C4-2B (cell line): ENCODE measurements at regions not wholly inside any gene's neighbourhood (a gene's known extent, or its start where the extent isn't known, plus 50 kb on each side); places are given as distances from the start of the nearest gene placed in this dataset.

ENCODE experiments used
- H3K27ac ChIP-seq: fragments of 450-650 bp; 2 replicates; pipeline ENCODE4 v1.5.1; 2017
- CTCF ChIP-seq: fragments of 450-650 bp; conservative IDR thresholded peaks from 2 replicates; pipeline ENCODE4 v1.5.1; 2017; ENCODE audit warnings: mild to moderate bottlenecking
- ZFX ChIP-seq: fragments of 450-650 bp; IDR thresholded peaks from 2 replicates; pipeline ENCODE4 v1.6.1; 2017

GRCh38 chr20:39990692-39991091 lies 698.3 kb downstream of the MAFB start:
- H3K27ac ChIP-seq = no peak overlapping the region
- TF ChIP-seq CTCF = no peak
- no peak for TF ChIP-seq ZFX

GRCh38 chr20:39988991-39989390 lies 700.0 kb downstream of the MAFB start:
- TF ChIP-seq ZFX = no peak
- no peak for TF ChIP-seq CTCF
- H3K27ac ChIP-seq = no peak overlapping the region

GRCh38 chr20:39986173-39986904 lies 702.7 kb downstream of the MAFB start:
- TF ChIP-seq ZFX (no peak), CTCF (no peak)
- H3K27ac ChIP-seq = peak overlapping the region; percentile 49

- TF ChIP-seq ZFX (no peak), CTCF (no peak)
- no peak overlapping the region for H3K27ac ChIP-seq
Observed at GRCh38 chr20:39985271-39985827, 703.7 kb downstream of the MAFB start.

GRCh38 chr20:39983655-39984054 lies 705.4 kb downstream of the MAFB start:
- TF ChIP-seq CTCF (no peak), ZFX (no peak)
- H3K27ac ChIP-seq = no peak overlapping the region

- no peak for TF ChIP-seq ZFX
- no peak for TF ChIP-seq CTCF
Observed at GRCh38 chr20:39983183-39983582, 705.9 kb downstream of the MAFB start.

GRCh38 chr20:39974966-39975501 lies 714.0 kb downstream of the MAFB start:
- TF ChIP-seq CTCF (no peak), ZFX (no peak)
- no peak overlapping the region for H3K27ac ChIP-seq

More at GRCh38 chr20:39983183-39983582, 705.9 kb downstream of the MAFB start:
- no peak overlapping the region for H3K27ac ChIP-seq
